Ectodermal cell (in vitro differentiated cells): ENCODE measurements at regions not wholly inside any gene's neighbourhood (a gene's known extent, or its start where the extent isn't known, plus 50 kb on each side); places are given as distances from the start of the nearest gene placed in this dataset.

ENCODE experiments used
- H3K27ac ChIP-seq: 2 replicates; pipeline ENCODE4 v1.7.0; 2013; ENCODE audit warnings: mild to moderate bottlenecking, low read depth, low read length; ENCODE audit not compliant: insufficient read depth, poor library complexity, severe bottlenecking
- H3K27me3 ChIP-seq: 2 replicates; pipeline ENCODE4 v1.7.0; 2013; ENCODE audit warnings: mild to moderate bottlenecking, low read length; ENCODE audit not compliant: insufficient read depth, control insufficient read depth, poor library complexity, severe bottlenecking
- H3K36me3 ChIP-seq: one replicate; pipeline ENCODE4 v1.7.0; 2013; ENCODE audit warnings: low read length; ENCODE audit not compliant: control insufficient read depth, insufficient read depth
- H3K4me1 ChIP-seq: one replicate; pipeline ENCODE4 v1.7.0; 2013; ENCODE audit warnings: low read length; ENCODE audit not compliant: control insufficient read depth, insufficient read depth
- H3K4me3 ChIP-seq: 2 replicates; pipeline ENCODE4 v1.7.0; 2013; ENCODE audit warnings: low read depth, low read length, control low read depth; ENCODE audit not compliant: insufficient read depth
- H3K9me3 ChIP-seq: 2 replicates; pipeline ENCODE4 v1.7.0; 2013; ENCODE audit warnings: mild to moderate bottlenecking, low read length, moderate library complexity; ENCODE audit not compliant: control insufficient read depth
- WGBS, 2 experiments: methylation state at CpG; one replicate each; pipeline ENCODE4 v1.1.7; 2013; ENCODE audit warnings: missing lambda C conversion rate in 2 of 2; 5-methylcytosine and 5-hydroxymethylcytosine counted together

GRCh38 chr2:14543284-14543683, 89.2 kb upstream of the LRATD1 start:
- Histone ChIP-seq H3K36me3 (no peaks in the 10 kb centered on the region), H3K27me3 (no peaks in the 10 kb centered on the region), H3K27ac (no peak overlapping the region), H3K4me1 (no peaks in the 10 kb centered on the region), H3K9me3 (no peaks in the 10 kb centered on the region), H3K4me3 (no peak overlapping the region)
- WGBS, 2 experiments, result 88 to 92% methylated on average over 4 of the region's 4 CpGs

DNA sequence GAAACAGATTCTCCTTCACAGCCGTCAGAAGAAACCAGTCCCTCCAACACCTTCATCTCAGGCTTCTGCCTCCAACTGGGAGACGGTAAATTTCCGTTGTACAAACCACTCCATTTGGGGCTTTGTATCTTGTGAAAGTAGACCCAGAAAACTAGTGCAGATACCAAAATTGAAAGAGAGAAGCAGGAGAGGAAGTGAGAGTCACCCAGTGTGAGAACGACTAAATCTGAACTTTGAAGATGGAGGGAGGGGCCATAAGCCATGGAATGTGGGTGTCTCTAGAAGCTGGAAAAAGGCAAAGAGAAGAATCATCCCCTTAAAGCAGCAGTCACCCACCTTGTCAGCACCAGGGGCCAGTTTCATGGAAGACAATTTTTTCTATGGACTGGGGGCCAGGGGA, 88.3 kb upstream of the LRATD1 start:
- H3K4me3 ChIP-seq, result no peak overlapping the region
- H3K27me3 ChIP-seq, result no peaks in the 10 kb centered on the region
- H3K27ac ChIP-seq, result no peak overlapping the region
- no peaks in the 10 kb centered on the region for H3K9me3 ChIP-seq
- H3K36me3 ChIP-seq, result no peaks in the 10 kb centered on the region
- WGBS, 2 experiments, result 92 to 96% methylated on average over 4 of the region's 4 CpGs
- H3K4me1 ChIP-seq, result no peaks in the 10 kb centered on the region

- WGBS, 2 experiments, result 95 to 100% methylated on average over 1 of the region's 1 CpG
- H3K9me3 ChIP-seq, result no peaks in the 10 kb centered on the region
- no peaks in the 10 kb centered on the region for H3K27me3 ChIP-seq
Observed at GRCh38 chr2:14547830-14548229, 84.7 kb upstream of the LRATD1 start.

GRCh38 chr2:14550658-14551057, 81.9 kb upstream of the LRATD1 start:
- Histone ChIP-seq H3K4me3 (no peak overlapping the region), H3K27ac (no peak overlapping the region), H3K4me1 (no peaks in the 10 kb centered on the region), H3K9me3 (no peaks in the 10 kb centered on the region), H3K27me3 (no peaks in the 10 kb centered on the region), H3K36me3 (no peaks in the 10 kb centered on the region)
- WGBS, 2 experiments, result 95 to 99% methylated on average over 3 of the region's 3 CpGs

More at GRCh38 chr2:14547830-14548229, 84.7 kb upstream of the LRATD1 start:
- H3K4me3 ChIP-seq, result no peak overlapping the region
- H3K4me1 ChIP-seq, result no peaks in the 10 kb centered on the region
- H3K36me3 ChIP-seq, result no peaks in the 10 kb centered on the region
- no peak overlapping the region for H3K27ac ChIP-seq

GRCh38 chr2:14551069-14551468, 81.4 kb upstream of the LRATD1 start:
- Histone ChIP-seq H3K9me3 (no peaks in the 10 kb centered on the region), H3K36me3 (no peaks in the 10 kb centered on the region), H3K4me3 (no peak overlapping the region), H3K4me1 (no peaks in the 10 kb centered on the region), H3K27ac (no peak overlapping the region), H3K27me3 (no peaks in the 10 kb centered on the region)
- WGBS, 2 experiments, result 95% methylated on average over 3 of the region's 3 CpGs

DNA sequence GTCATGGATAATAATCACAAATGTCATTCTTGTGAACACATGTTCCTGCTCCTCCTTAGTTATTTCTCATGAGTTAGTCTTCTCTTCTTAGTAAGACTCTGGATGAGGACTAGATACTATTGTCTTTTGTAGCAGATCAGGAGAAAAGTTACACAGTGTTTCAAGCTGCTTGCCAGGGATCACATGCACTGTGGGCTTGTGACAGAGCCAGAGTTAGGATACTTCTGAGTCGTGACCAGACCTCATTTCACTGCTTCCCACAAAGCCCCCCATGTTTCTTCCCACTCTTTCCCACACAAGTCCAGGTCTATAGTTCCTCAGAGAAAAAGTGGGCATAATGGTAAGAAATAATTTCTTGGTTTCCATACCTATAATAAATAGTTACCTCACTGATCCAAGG, 80.2 kb upstream of the LRATD1 start:
- Histone ChIP-seq H3K4me1 (no peaks in the 10 kb centered on the region), H3K27ac (no peak overlapping the region), H3K36me3 (no peaks in the 10 kb centered on the region), H3K4me3 (no peak overlapping the region), H3K9me3 (no peaks in the 10 kb centered on the region), H3K27me3 (no peaks in the 10 kb centered on the region)
- 83 to 89% methylated on average over 1 of the region's 1 CpG for WGBS, 2 experiments

- Histone ChIP-seq H3K27me3 (no peaks in the 10 kb centered on the region), H3K36me3 (no peaks in the 10 kb centered on the region), H3K4me3 (no peak overlapping the region), H3K4me1 (no peaks in the 10 kb centered on the region), H3K27ac (no peak overlapping the region), H3K9me3 (no peaks in the 10 kb centered on the region)
- WGBS, 2 experiments, result 97 to 100% methylated on average over 2 of the region's 2 CpGs
Observed at GRCh38 chr2:14552818-14553217, 79.7 kb upstream of the LRATD1 start.

- no peaks in the 10 kb centered on the region for H3K4me1 ChIP-seq
- WGBS, 2 experiments, result 91 to 92% methylated on average over 7 of the region's 7 CpGs
- H3K36me3 ChIP-seq, result no peaks in the 10 kb centered on the region
- no peaks in the 10 kb centered on the region for H3K9me3 ChIP-seq
- no peak overlapping the region for H3K27ac ChIP-seq
- no peaks in the 10 kb centered on the region for H3K27me3 ChIP-seq
- H3K4me3 ChIP-seq, result no peak overlapping the region
Observed at GRCh38 chr2:14554849-14555545, 77.5 kb upstream of the LRATD1 start.

DNA sequence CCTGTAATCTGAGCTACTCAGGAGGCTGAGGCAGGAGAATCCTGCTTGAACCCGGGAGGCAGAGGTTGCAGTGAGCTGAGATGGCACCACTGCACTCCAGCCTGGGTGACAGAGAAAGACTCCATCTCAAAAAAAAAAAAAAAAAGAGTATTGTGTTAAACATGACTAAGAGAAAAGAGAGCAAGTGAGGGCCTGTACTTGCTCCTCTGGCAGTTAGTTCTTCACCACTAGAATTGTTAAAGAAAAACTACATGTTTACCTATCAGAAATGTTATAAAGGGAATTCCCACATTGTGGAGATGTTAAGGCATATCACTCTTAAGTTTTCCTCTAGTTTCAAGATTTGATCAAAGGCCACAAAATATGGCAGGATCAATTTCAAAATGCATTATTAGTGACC, 75.4 kb upstream of the LRATD1 start:
- Histone ChIP-seq H3K4me3 (no peak overlapping the region), H3K27ac (no peak overlapping the region), H3K36me3 (no peaks in the 10 kb centered on the region), H3K9me3 (no peaks in the 10 kb centered on the region), H3K4me1 (no peaks in the 10 kb centered on the region), H3K27me3 (no peaks in the 10 kb centered on the region)
- WGBS, 2 experiments, result 82 to 90% methylated on average over 1 of the region's 1 CpG

GRCh38 chr2:14557916-14558315, 74.6 kb upstream of the LRATD1 start:
- no peaks in the 10 kb centered on the region for H3K36me3 ChIP-seq
- 92 to 99% methylated on average over 2 of the region's 2 CpGs for WGBS, 2 experiments
- H3K27ac ChIP-seq, result no peak overlapping the region
- H3K9me3 ChIP-seq, result no peaks in the 10 kb centered on the region
- H3K4me1 ChIP-seq, result no peaks in the 10 kb centered on the region
- H3K27me3 ChIP-seq, result no peaks in the 10 kb centered on the region
- no peak overlapping the region for H3K4me3 ChIP-seq
